PC-3 (cell line): ENCODE measurements at regions not wholly inside any gene's neighbourhood (a gene's known extent, or its start where the extent isn't known, plus 50 kb on each side); places are given as distances from the start of the nearest gene placed in this dataset.

Experiments used
- EZH2 ChIP-seq: fragments of 300-600 bp; sonication (generic); IDR thresholded peaks from one replicate; pipeline ENCODE4 v1.6.1; 2017; ENCODE audit warnings: antibody characterized with exemption, mild to moderate bottlenecking, low read length; ENCODE audit not compliant: unreplicated experiment
- EZH2phosphoT487 ChIP-seq: fragments of 300-600 bp; sonication (generic); IDR thresholded peaks from 2 replicates; pipeline ENCODE4 v1.6.1; 2018; ENCODE audit warnings: mild to moderate bottlenecking, antibody characterized with exemption, low read length, borderline replicate concordance
- TF ChIP-seq, protein P1 (sequence below): fragments of 300-600 bp; sonication (generic); conservative IDR thresholded peaks from 2 replicates; pipeline ENCODE4 v1.5.1; 2017; ENCODE audit warnings: antibody characterized with exemption, low read depth, mild to moderate bottlenecking, low read length

DNA sequence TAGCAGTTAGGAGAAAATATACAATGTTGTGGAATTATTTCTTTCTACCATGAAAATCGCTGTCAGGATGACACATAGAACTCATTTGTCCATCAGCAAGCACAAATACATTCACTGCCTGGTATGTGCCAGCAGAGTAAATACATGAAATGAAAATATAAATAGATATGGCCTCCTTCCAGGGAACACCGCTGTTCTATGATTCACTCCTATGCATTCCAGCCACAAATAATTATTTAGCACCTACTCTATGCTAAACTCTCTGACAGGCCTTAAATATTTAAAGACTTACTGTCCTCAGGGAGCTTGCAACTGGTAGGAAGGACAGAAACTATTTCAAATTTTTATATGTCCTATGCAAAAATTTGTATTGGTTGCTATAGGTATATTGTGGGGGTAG lies 975.0 kb upstream of the NCAM2 start:
- TF ChIP-seq, protein P1, sequence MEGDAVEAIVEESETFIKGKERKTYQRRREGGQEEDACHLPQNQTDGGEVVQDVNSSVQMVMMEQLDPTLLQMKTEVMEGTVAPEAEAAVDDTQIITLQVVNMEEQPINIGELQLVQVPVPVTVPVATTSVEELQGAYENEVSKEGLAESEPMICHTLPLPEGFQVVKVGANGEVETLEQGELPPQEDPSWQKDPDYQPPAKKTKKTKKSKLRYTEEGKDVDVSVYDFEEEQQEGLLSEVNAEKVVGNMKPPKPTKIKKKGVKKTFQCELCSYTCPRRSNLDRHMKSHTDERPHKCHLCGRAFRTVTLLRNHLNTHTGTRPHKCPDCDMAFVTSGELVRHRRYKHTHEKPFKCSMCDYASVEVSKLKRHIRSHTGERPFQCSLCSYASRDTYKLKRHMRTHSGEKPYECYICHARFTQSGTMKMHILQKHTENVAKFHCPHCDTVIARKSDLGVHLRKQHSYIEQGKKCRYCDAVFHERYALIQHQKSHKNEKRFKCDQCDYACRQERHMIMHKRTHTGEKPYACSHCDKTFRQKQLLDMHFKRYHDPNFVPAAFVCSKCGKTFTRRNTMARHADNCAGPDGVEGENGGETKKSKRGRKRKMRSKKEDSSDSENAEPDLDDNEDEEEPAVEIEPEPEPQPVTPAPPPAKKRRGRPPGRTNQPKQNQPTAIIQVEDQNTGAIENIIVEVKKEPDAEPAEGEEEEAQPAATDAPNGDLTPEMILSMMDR = no peak
- TF ChIP-seq EZH2phosphoT487 (no peak), EZH2 (no peak)
